Caco-2 (cell line): ENCODE measurements at regions not wholly inside any gene's neighbourhood (a gene's known extent, or its start where the extent isn't known, plus 50 kb on each side); places are given as distances from the start of the nearest gene placed in this dataset.

ENCODE experiments used
- BruUV-seq: library from RNA; stranded (reverse); fragments of 400-500 nt; replicated peaks from 2 replicates; lab custom pipeline; 2021; lab: Mats Ljungman, UMichigan
- CTCF ChIA-PET: fragments of 300-600 bp; sonication (Branson Sonifier 250); formaldehyde crosslinking; loops from one replicate; lab custom pipeline; 2022; ENCODE audit warnings: antibody characterized with exemption; lab: Charles Lee
- POLR2A ChIA-PET: fragments of 300-600 bp; sonication (Branson Sonifier 250); formaldehyde crosslinking; loops from one replicate; lab custom pipeline; 2022; ENCODE audit warnings: antibody characterized with exemption; lab: Charles Lee
- DNase-seq, 2 experiments: peaks; one replicate each; pipeline versions ENCODE4 v3.0.0 to v3.0.0-alpha.2; 2020 to 2022
- H3K27me3 ChIP-seq: replicated peaks from 2 replicates; pipeline ENCODE4 v1.6.0; 2011; ENCODE audit warnings: low read length; ENCODE audit not compliant: control insufficient read depth, insufficient read depth
- H3K36me3 ChIP-seq: 2 replicates; pipeline ENCODE4 v1.5.1; 2011; ENCODE audit warnings: low read length; ENCODE audit not compliant: control insufficient read depth, insufficient read depth
- H3K4me1 ChIP-seq: fragments of 250-450 bp; sonication (Bioruptor Pico); 2 replicates; pipeline ENCODE4 v1.5.1; 2020; ENCODE audit warnings: mild to moderate bottlenecking
- H3K4me3 ChIP-seq: 2 replicates; pipeline ENCODE4 v1.5.1; 2011; ENCODE audit warnings: low read depth, mild to moderate bottlenecking, control low read depth, low read length
- H3K9me3 ChIP-seq: fragments of 250-450 bp; sonication (Bioruptor Pico); 2 replicates; pipeline ENCODE4 v1.5.1; 2020; ENCODE audit warnings: mild to moderate bottlenecking, moderate library complexity
- H3K27ac Mint-ChIP-seq: one replicate; pipeline ENCODE4 v1.8.0; 2022; ENCODE audit warnings: mixed read lengths; ENCODE audit not compliant: unreplicated experiment
- H3K27me3 Mint-ChIP-seq: one replicate; pipeline ENCODE4 v1.8.0; 2022; ENCODE audit warnings: mixed read lengths; ENCODE audit not compliant: insufficient read depth, unreplicated experiment
- H3K36me3 Mint-ChIP-seq: one replicate; pipeline ENCODE4 v1.8.0; 2022; ENCODE audit warnings: mild to moderate bottlenecking, mixed read lengths; ENCODE audit not compliant: insufficient read depth, unreplicated experiment
- H3K4me1 Mint-ChIP-seq: one replicate; pipeline ENCODE4 v1.8.0; 2022; ENCODE audit warnings: low read depth, mixed read lengths; ENCODE audit not compliant: unreplicated experiment
- H3K4me3 Mint-ChIP-seq: one replicate; pipeline ENCODE4 v1.8.0; 2022; ENCODE audit warnings: mild to moderate bottlenecking, moderate library complexity, mixed read lengths; ENCODE audit not compliant: unreplicated experiment
- H3K9me3 Mint-ChIP-seq: one replicate; pipeline ENCODE4 v1.8.0; 2022; ENCODE audit warnings: mixed read lengths; ENCODE audit not compliant: unreplicated experiment
- intact Hi-C: fragments of 100-400 bp; cut with micrococcal nuclease; formaldehyde crosslinking; loops from one replicate; pipeline ENCODE4 v1.10.0; 2022; ENCODE audit not compliant: unreplicated experiment
- TF ChIP-seq, protein P1 (sequence below), 2 experiments: fragments of 200-600 bp in 1 of 2; IDR thresholded peaks; 1 replicate in 1 of 2; 2 replicates in 1 of 2; pipeline versions ENCODE4 v1.5.1 to v1.8.0; 2011 to 2022; ENCODE audit warnings: antibody characterized with exemption in 1 of 2, control low read depth in 1 of 2, inconsistent platforms in 1 of 2, low read depth in 1 of 2, low read length in 1 of 2, mild to moderate bottlenecking in 1 of 2, moderate library complexity in 1 of 2; ENCODE audit not compliant: insufficient read depth in 1 of 2, severe bottlenecking in 1 of 2, unreplicated experiment in 1 of 2

DNA sequence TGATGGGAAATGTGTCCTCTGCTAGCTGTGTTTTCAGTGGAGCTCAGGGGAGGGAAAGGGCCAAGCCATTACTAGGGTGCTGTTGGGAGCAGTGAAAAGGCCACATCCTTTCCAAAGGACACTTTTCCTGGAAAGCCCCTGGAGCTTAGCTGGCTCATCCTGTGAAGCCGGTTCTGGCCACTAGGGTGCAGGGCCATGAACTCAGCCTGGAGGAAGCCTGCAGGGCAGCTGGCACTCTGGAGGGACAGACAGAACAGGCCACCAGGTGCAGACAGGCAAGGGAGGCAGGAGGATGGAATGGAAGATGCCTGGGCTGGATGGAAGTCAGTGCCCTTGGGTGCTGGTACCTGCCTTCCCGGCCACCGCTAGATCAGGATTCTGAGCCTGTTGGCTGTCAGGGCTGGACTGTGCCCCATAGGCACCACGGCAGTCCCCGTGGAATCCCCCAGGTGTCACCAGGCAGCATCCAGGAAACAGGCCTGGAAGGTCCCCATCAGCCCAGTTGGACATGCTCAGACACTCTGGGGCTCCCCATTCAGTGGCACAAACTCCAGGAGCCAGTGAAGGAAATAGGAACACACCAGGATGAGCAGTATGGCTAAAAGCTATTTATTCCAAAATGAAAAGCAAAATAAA lies 76.2 kb upstream of the C2CD4B start:
- DNase-seq = peak; percentile 52 to 53
- H3K27me3 ChIP-seq = no peaks in the 10 kb centered on the region
- peaks cover 8% of the 10 kb centered on the region for H3K27me3 Mint-ChIP-seq
- no peaks in the 10 kb centered on the region for H3K36me3 ChIP-seq
- H3K4me1 ChIP-seq = no peaks in the 10 kb centered on the region
- H3K27ac Mint-ChIP-seq = no peak overlapping the region
- no peaks in the 10 kb centered on the region for H3K9me3 Mint-ChIP-seq
- no peaks in the 10 kb centered on the region for H3K9me3 ChIP-seq
- no peaks in the 10 kb centered on the region for H3K4me1 Mint-ChIP-seq
- CTCF ChIA-PET = interaction anchor here (0.7 to 1.2 kb wide), 4 partner anchors 10 to 99 kb away, joined by 3 to 4 read pairs (median 3); no protein-coding TSS in a partner anchor
- BruUV-seq = no TSS peak
- intact Hi-C loops = loop anchor here (1.0 kb wide), 1 partner anchor 66 kb away; no protein-coding TSS in a partner anchor
- H3K4me3 Mint-ChIP-seq = no peak overlapping the region
- POLR2A ChIA-PET = no interaction called here
- TF ChIP-seq, protein P1, sequence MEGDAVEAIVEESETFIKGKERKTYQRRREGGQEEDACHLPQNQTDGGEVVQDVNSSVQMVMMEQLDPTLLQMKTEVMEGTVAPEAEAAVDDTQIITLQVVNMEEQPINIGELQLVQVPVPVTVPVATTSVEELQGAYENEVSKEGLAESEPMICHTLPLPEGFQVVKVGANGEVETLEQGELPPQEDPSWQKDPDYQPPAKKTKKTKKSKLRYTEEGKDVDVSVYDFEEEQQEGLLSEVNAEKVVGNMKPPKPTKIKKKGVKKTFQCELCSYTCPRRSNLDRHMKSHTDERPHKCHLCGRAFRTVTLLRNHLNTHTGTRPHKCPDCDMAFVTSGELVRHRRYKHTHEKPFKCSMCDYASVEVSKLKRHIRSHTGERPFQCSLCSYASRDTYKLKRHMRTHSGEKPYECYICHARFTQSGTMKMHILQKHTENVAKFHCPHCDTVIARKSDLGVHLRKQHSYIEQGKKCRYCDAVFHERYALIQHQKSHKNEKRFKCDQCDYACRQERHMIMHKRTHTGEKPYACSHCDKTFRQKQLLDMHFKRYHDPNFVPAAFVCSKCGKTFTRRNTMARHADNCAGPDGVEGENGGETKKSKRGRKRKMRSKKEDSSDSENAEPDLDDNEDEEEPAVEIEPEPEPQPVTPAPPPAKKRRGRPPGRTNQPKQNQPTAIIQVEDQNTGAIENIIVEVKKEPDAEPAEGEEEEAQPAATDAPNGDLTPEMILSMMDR (IDR thresholded peaks at IDR 0.05; ENCODE audit: insufficient read depth in 1 of 2, low read depth in 1 of 2, low read length in 1 of 2, severe bottlenecking in 1 of 2, unreplicated experiment in 1 of 2) = peak; percentile 39 to 53
- no peak overlapping the region for H3K4me3 ChIP-seq
- no peaks in the 10 kb centered on the region for H3K36me3 Mint-ChIP-seq

DNA sequence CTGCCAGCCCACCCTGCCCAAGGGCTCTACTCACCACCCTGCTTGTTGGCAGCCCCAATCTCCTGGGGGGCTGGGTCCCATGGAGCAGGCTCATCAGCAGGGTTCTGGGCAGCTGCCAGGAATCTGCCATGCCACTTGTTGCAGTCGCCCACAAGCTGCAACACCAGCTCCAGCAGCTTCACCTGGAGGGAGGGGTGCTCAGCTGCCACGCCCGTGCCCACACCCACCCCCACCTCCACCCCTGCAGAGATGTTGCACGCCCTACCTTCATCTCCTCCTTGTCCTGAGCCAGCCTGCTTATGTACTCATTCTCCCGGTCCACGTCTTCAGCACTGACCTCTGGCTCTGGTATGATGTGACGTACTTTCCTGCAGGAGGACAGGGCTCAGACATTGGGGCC lies 77.9 kb upstream of the C2CD4B start:
- DNase-seq = no peak

DNA sequence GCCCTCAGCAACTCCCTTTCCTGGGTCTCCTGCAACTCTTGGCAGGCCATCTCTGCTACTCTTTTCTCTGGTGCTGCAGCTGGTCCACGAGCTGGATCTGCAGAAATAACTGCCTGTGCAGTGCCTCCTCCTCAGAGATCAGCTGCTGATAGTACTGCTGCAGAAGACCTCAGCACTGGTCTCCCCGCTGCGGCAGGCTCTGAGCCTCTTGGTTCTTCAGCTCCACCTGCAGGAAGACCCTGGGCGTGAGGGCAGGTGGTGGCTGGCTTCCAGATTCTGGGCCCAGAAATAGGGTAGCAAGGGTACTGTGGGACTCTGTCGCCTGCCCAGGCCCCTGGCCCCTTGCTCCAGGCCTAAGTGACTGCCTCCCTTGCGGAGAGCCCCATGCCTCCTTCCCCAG lies 79.7 kb upstream of the C2CD4B start:
- Histone ChIP-seq H3K36me3 (no peaks in the 10 kb centered on the region), H3K4me3 (no peak overlapping the region), H3K27me3 (no peaks in the 10 kb centered on the region), H3K9me3 (no peaks in the 10 kb centered on the region), H3K4me1 (no peaks in the 10 kb centered on the region)
- Mint-ChIP-seq H3K27ac (no peak overlapping the region), H3K9me3 (no peaks in the 10 kb centered on the region), H3K4me3 (no peak overlapping the region), H3K36me3 (no peaks in the 10 kb centered on the region), H3K27me3 (peaks cover 3% of the 10 kb centered on the region), H3K4me1 (no peaks in the 10 kb centered on the region)
- POLR2A ChIA-PET = no interaction called here
- BruUV-seq = no TSS peak
- peak in 1 of 2 experiments; percentile 26 for DNase-seq
- TF ChIP-seq, protein P1 (IDR thresholded peaks at IDR 0.05; ENCODE audit: insufficient read depth in 1 of 2, low read depth in 1 of 2, low read length in 1 of 2, severe bottlenecking in 1 of 2, unreplicated experiment in 1 of 2) = no peak
- CTCF ChIA-PET = no interaction called here
- intact Hi-C loops = no loop called here

More for the DNA sequence above, 77.9 kb upstream of the C2CD4B start:
- no peaks in the 10 kb centered on the region for H3K36me3 ChIP-seq
- TF ChIP-seq, protein P1 (IDR thresholded peaks at IDR 0.05; ENCODE audit: insufficient read depth in 1 of 2, low read depth in 1 of 2, low read length in 1 of 2, severe bottlenecking in 1 of 2, unreplicated experiment in 1 of 2) = no peak
- H3K27ac Mint-ChIP-seq = no peak overlapping the region
- no TSS peak for BruUV-seq
- intact Hi-C loops = no loop called here
- ChIA-PET POLR2A (no interaction called here), CTCF (interaction anchor here (0.7 to 1.5 kb wide), 2 partner anchors 10 to 34 kb away, joined by 3 to 4 read pairs; no protein-coding TSS in a partner anchor)
- no peaks in the 10 kb centered on the region for H3K27me3 ChIP-seq
- no peaks in the 10 kb centered on the region for H3K9me3 Mint-ChIP-seq
- H3K4me3 Mint-ChIP-seq = no peak overlapping the region
- H3K9me3 ChIP-seq = no peaks in the 10 kb centered on the region
- no peaks in the 10 kb centered on the region for H3K36me3 Mint-ChIP-seq
- no peaks in the 10 kb centered on the region for H3K4me1 ChIP-seq
- H3K4me1 Mint-ChIP-seq = no peaks in the 10 kb centered on the region
- H3K4me3 ChIP-seq = no peak overlapping the region
- peaks cover 5% of the 10 kb centered on the region for H3K27me3 Mint-ChIP-seq
